ENCODE measurements at regions not wholly inside any gene's neighbourhood (a gene's known extent, or its start where the extent isn't known, plus 50 kb on each side); places are given as distances from the start of the nearest gene placed in this dataset.

DNA sequence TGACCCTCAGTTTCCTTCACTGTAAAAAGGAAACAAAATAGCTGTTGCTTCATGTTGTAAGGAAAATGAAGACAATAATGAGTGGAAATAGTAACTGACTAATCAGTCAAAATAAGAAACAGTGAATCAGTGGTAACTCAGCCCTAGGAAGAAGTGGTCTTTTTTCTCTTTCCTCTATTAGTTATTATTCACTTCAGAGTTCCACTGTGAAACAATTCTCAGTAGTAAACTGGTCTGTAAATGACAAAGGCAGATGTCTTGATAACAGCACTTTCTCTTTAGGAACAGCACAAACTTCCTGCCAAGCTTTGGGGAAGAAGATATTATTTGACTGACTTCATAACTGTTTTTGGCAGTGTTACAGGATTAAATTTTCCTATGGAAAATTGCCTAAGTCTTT lies 600.5 kb upstream of the KLHL1 start:
- in situ Hi-C loops (cut with MboI; ENCODE audit: low pct_ligation_motif_present in 1 of 4, low pct_unique_long_range_greater_than_20kb in 1 of 4, low sequenced_read_pairs in 3 of 4) (no loop called here), intact Hi-C loops (cut with DNase I; ENCODE audit: low total_unique reads) (no loop called here)
- no peaks in the 10 kb centered on the region for H3K9me3 ChIP-seq
- no peaks in the 10 kb centered on the region for H3K36me3 ChIP-seq
- H3K4me3 ChIP-seq, result no peak overlapping the region
- no peak for DNase-seq
- H3K27ac ChIP-seq, result no peak overlapping the region
- TF ChIP-seq CTCF (IDR thresholded peaks at IDR 0.05), result no peak
- no peaks in the 10 kb centered on the region for H3K4me1 ChIP-seq
- no peaks in the 10 kb centered on the region for H3K27me3 ChIP-seq

DNA sequence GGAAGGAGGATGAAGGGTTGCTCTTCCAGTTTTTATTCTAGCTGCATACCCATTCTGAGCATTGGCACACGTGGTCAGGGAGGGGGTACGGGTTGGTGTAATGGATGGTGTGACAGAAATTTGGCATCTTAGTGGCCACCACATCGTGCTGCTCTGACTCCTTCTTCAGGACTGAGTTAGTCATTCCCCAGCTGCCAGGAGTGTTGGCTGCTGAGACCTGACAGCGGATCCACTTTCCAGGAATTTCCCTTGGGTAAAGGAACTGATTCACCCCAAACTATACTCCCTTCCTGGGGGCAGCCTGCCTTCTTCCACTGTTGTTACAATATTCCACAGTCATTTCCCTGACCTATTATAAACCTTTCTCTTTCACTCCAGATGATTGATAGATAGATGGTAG lies 595.5 kb upstream of the KLHL1 start:
- no peaks in the 10 kb centered on the region for H3K27me3 ChIP-seq
- in situ Hi-C loops (cut with MboI; ENCODE audit: low pct_ligation_motif_present in 1 of 4, low pct_unique_long_range_greater_than_20kb in 1 of 4, low sequenced_read_pairs in 3 of 4), result no loop called here
- intact Hi-C loops (cut with DNase I; ENCODE audit: low total_unique reads), result no loop called here
- no peaks in the 10 kb centered on the region for H3K9me3 ChIP-seq
- no peak overlapping the region for H3K27ac ChIP-seq
- no peak overlapping the region for H3K4me3 ChIP-seq
- no peaks in the 10 kb centered on the region for H3K4me1 ChIP-seq
- 73 to 74% methylated on average over 2 to 4 of the region's 4 CpGs for WGBS, 2 donors (ENCODE audit: low coverage in 1 of 2)
- no peak for DNase-seq
- TF ChIP-seq CTCF (IDR thresholded peaks at IDR 0.05) (no peak), EP300 (IDR thresholded peaks at IDR 0.05; ENCODE audit: low read depth) (no peak), POLR2A (IDR thresholded peaks at IDR 0.05) (no peak), POLR2AphosphoS5 (IDR thresholded peaks at IDR 0.05) (no peak)
- no peaks in the 10 kb centered on the region for H3K36me3 ChIP-seq

DNA sequence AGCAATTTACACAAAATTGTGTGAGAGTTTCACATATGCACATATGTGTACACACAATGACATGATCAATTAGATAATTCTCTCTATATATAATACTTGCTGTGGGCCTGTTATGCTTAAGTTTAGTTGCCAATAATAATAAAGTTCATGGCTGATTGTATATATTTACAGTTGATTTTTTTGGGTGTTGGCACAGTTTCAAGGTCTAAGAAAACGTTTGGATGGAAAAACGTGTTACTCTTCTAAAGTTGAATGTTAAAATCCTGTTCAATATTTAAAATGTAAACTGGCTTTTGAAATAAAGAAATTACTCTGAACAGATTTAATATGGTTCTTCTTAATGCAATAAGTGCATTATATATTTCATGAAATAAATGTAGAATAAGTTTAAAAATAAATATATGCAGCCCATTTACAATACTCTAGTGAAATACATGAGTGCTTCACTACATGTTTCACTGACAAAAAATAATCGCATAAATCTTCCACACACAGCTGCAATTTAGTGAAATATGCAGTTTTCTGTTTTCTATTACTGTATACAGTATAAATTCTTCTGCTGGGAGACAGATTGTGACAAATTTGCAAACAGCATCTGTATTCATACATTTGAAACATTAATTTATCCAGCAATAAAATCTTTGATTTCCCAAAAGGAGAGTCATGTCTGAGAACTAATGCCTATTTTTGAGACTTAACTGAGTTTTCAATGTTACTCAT lies 586.9 kb upstream of the KLHL1 start:
- DNase-seq, result no peak
- TF ChIP-seq EP300 (IDR thresholded peaks at IDR 0.05; ENCODE audit: low read depth), result no peak
- TF ChIP-seq CTCF (IDR thresholded peaks at IDR 0.05), result no peak
- TF ChIP-seq POLR2AphosphoS5 (IDR thresholded peaks at IDR 0.05), result no peak
- no peak for TF ChIP-seq POLR2A (IDR thresholded peaks at IDR 0.05)
- Histone ChIP-seq H3K36me3 (no peaks in the 10 kb centered on the region), H3K27ac (no peak overlapping the region), H3K4me1 (no peaks in the 10 kb centered on the region), H3K27me3 (no peaks in the 10 kb centered on the region), H3K4me3 (no peak overlapping the region), H3K9me3 (no peaks in the 10 kb centered on the region)
- intact Hi-C loops (cut with DNase I; ENCODE audit: low total_unique reads) (no loop called here), in situ Hi-C loops (cut with MboI; ENCODE audit: low pct_ligation_motif_present in 1 of 4, low pct_unique_long_range_greater_than_20kb in 1 of 4, low sequenced_read_pairs in 3 of 4) (no loop called here)
- 29 to 36% methylated on average over 3 of the region's 3 CpGs for WGBS, 2 donors (ENCODE audit: low coverage in 1 of 2)

DNA sequence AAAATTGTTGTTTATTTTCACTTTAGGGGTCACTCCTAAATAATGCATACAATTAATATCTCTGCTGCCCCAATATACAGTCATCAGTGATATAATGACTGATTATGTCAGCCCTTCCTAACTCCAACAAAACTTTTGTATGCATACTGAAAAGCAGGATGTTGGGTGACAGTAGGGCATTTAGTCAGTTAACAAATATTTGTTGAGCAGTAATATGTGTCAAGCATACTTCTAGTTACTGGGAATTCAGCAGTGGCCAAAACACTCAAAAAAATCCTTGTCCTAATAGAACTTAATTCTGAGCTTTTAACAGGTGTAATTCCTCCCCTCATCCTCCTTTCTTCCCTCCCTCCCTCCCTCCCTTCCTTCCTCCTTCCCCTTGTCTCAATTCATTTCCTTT lies 560.7 kb upstream of the KLHL1 start:
- Histone ChIP-seq H3K27me3 (no peaks in the 10 kb centered on the region), H3K27ac (no peak overlapping the region), H3K4me1 (no peaks in the 10 kb centered on the region), H3K36me3 (no peaks in the 10 kb centered on the region), H3K9me3 (no peaks in the 10 kb centered on the region), H3K4me3 (no peak overlapping the region)
- intact Hi-C loops (cut with DNase I; ENCODE audit: low total_unique reads) (no loop called here), in situ Hi-C loops (cut with MboI; ENCODE audit: low pct_ligation_motif_present in 1 of 4, low pct_unique_long_range_greater_than_20kb in 1 of 4, low sequenced_read_pairs in 3 of 4) (no loop called here)
- TF ChIP-seq EP300 (IDR thresholded peaks at IDR 0.05; ENCODE audit: low read depth) (no peak), CTCF (IDR thresholded peaks at IDR 0.05) (no peak), POLR2AphosphoS5 (IDR thresholded peaks at IDR 0.05) (no peak), POLR2A (IDR thresholded peaks at IDR 0.05) (no peak)
- DNase-seq, result no peak
